GM13977 (cell line): ENCODE measurements at regions not wholly inside any gene's neighbourhood (a gene's known extent, or its start where the extent isn't known, plus 50 kb on each side); places are given as distances from the start of the nearest gene placed in this dataset.

Source experiments
- DNase-seq: peaks from one replicate; pipeline ENCODE4 v3.0.0; 2012; ENCODE audit warnings: low spot score
- in situ Hi-C: fragments of 300-500 bp; cut with MboI; formaldehyde crosslinking; loops from one replicate; pipeline ENCODE4 v1.12.0; 2022; ENCODE audit warnings: low sequenced_read_pairs, low pct_unique_long_range_greater_than_20kb, mixed read lengths, inconsistent platforms; ENCODE audit not compliant: unreplicated experiment
- TF ChIP-seq, protein P1 (sequence below): IDR thresholded peaks from 2 replicates; pipeline ENCODE4 v1.5.1; 2012; ENCODE audit warnings: mild to moderate bottlenecking, control low read depth; ENCODE audit not compliant: insufficient read depth; ENCODE audit errors: extremely low read depth, missing control alignments

DNA sequence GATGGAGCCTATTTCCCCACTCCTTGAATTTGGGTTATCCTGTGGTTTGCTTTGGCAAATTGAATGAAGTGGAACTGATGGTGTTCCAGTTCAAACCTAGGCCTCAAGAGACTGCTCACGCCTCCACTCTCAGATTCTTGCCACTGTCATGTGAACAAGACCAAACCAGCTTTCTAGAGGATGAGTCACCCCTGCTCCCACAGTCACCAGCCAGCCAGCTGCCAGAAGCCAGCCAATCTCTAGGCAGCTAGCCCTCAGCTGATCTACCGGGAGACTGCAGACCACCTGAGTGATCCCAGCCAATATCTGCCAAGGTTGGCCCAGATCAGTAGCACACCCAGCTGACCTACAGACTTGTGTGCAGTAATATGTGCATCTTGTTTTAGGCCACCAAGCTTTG lies 300.6 kb downstream of the TMEM38B start:
- in situ Hi-C loops = no loop called here
- TF ChIP-seq, protein P1, sequence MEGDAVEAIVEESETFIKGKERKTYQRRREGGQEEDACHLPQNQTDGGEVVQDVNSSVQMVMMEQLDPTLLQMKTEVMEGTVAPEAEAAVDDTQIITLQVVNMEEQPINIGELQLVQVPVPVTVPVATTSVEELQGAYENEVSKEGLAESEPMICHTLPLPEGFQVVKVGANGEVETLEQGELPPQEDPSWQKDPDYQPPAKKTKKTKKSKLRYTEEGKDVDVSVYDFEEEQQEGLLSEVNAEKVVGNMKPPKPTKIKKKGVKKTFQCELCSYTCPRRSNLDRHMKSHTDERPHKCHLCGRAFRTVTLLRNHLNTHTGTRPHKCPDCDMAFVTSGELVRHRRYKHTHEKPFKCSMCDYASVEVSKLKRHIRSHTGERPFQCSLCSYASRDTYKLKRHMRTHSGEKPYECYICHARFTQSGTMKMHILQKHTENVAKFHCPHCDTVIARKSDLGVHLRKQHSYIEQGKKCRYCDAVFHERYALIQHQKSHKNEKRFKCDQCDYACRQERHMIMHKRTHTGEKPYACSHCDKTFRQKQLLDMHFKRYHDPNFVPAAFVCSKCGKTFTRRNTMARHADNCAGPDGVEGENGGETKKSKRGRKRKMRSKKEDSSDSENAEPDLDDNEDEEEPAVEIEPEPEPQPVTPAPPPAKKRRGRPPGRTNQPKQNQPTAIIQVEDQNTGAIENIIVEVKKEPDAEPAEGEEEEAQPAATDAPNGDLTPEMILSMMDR = no peak
- no peak for DNase-seq

DNA sequence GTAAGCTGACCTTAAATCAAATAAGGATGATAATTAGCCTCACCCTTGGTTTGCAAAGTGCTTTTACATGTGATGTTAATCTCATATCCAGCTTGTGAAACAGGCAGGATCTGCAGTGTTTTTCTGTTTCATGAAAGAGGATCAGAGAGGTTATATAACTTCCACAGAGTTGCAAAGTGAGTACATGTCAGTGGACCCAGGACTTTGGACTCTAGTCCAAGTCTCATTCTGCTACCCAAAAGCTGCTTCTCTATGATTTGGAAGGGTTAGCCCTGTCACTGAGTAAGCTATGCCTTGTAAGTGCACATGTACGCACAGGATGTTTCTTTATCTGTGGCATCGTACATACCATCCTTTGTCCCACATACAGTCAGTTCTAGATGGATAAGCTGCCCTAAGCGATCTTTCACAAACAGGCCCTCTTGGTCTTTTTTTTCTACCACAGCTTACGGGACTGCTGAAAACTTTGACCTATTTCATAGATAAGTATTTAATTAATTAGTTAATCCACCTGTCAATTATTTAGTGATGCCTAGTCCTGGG lies 322.9 kb downstream of the TMEM38B start:
- DNase-seq = no peak
- in situ Hi-C loops = no loop called here
- TF ChIP-seq, protein P1 = no peak

DNA sequence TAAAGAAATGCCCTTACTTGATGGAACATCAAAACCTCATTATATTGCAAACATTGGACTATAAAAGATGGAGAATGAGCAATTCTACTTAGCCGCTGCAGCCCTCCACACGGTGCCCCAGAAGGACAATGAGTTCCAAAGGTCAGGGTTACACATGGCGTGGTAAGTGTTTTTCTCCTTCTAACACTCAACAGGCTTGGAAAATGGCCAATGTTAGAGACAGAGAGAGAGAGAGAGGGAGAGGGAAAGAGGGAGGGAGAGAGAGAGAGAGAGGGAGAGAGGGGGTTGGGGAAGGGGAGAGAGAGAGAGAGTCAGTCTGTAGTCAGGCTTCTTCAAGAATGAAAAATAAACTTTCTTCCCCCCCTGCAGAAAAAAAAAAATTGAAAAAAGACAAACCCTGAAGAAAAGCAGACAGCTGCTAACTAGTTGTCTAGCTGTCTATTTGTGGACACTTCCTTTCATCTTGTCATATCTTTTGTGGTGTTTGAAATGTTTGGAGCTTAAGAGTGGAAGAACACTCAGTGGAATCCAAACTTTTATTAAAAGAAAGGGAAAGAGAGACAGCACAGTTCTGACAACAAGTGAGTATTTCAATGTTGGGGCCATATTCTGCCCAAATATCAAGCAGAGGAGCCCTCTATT lies 324.8 kb downstream of the TMEM38B start:
- in situ Hi-C loops = no loop called here
- TF ChIP-seq, protein P1 = no peak
- no peak for DNase-seq

DNA sequence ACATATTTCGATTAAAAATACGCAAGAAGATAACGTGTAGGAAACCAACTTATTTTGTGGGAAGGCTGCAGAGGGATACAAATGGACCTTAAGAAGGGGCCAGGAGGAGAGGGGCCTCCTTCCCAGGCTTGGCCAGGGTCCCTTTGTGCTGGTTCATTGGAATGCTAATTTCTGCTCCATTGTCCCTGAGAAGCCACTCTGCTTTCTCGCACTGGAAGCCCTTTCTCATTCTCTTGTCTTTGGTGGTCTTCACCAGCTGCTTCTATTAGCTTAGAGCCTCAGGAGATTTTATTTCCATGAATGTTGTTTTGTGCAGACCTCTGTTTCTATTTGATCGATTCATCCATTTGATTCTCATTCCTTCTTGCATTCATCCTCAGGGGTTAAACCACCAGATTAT lies 325.4 kb downstream of the TMEM38B start:
- TF ChIP-seq, protein P1 = no peak
- in situ Hi-C loops = no loop called here
- no peak for DNase-seq

DNA sequence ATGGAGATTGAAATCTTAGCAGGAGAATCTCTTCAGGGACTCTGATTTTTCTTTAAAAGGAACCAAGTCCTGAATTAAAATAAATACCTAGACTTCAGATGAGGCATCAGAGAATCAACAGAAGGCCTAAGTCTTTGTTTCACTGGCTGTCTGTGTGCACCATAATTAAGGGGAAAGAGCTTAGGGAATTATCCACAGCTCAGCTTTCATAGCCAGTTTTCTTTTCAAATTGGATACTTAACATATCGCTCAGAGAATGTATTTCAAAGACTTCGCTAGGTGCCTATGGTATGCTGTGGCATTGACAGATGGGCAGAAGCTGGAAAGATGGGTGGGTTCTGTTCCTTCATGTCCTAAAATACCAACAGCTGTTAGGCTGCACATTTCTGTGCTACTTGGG lies 325.8 kb downstream of the TMEM38B start:
- TF ChIP-seq, protein P1 = no peak
- in situ Hi-C loops = no loop called here
- DNase-seq = no peak

DNA sequence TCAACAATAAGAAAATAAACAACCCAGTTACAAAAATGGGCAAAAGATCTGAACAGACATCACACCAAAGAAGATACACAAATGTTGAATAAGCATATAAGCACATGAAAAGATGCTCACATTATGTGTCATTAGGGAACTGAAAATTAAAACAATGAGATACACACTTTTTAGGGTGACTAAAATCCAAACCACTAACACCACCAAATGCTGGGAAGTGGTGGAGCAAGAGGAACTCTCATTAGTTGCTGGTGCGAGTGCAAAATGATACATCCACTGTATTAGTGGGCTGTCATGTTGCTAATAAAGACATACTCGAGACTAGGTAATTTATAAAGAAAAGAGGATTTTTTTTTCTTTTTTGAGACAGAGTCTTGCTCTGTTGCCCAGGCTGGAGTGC lies 329.1 kb downstream of the TMEM38B start:
- TF ChIP-seq, protein P1 = no peak
- in situ Hi-C loops = no loop called here
- DNase-seq = no peak
